Epithelial cell of esophagus (primary cell): ENCODE measurements at regions not wholly inside any gene's neighbourhood (a gene's known extent, or its start where the extent isn't known, plus 50 kb on each side); places are given as distances from the start of the nearest gene placed in this dataset.

Experiments used
- DNase-seq: peaks from one replicate; pipeline ENCODE4 v3.0.0; 2010; ENCODE audit warnings: low read depth
- H3K4me3 ChIP-seq: 2 replicates; pipeline ENCODE4 v1.5.1; 2011; ENCODE audit warnings: mild to moderate bottlenecking, low read length, control low read depth
- CTCF ChIP-seq: IDR thresholded peaks from 2 replicates; pipeline ENCODE4 v1.5.1; 2011; ENCODE audit warnings: low read depth, mild to moderate bottlenecking, low read length, control low read depth, inconsistent platforms; ENCODE audit not compliant: insufficient read depth; ENCODE audit errors: missing control alignments

GRCh38 chr18:78894033-78894305, 85.6 kb upstream of the SALL3 start:
- no peak for TF ChIP-seq CTCF
- no peak for DNase-seq
- no peak overlapping the region for H3K4me3 ChIP-seq

- no peak for DNase-seq
- H3K4me3 ChIP-seq, result no peak overlapping the region
- no peak for TF ChIP-seq CTCF
These were observed 84.2 kb upstream of the SALL3 start for GRCh38 chr18:78895207-78896001.

- no peak for TF ChIP-seq CTCF
- no peak for DNase-seq
- H3K4me3 ChIP-seq, result no peak overlapping the region
These were observed 83.3 kb upstream of the SALL3 start for GRCh38 chr18:78896111-78896905.

- TF ChIP-seq CTCF, result no peak
- H3K4me3 ChIP-seq, result no peak overlapping the region
- no peak for DNase-seq
These were observed 81.6 kb upstream of the SALL3 start for GRCh38 chr18:78898066-78898465.

- H3K4me3 ChIP-seq, result no peak overlapping the region
- no peak for DNase-seq
- no peak for TF ChIP-seq CTCF
These were observed 81.0 kb upstream of the SALL3 start for GRCh38 chr18:78898635-78899034.

GRCh38 chr18:78899241-78899640, 80.4 kb upstream of the SALL3 start:
- no peak for DNase-seq
- H3K4me3 ChIP-seq, result no peak overlapping the region
- no peak for TF ChIP-seq CTCF
